ENCODE measurements at regions not wholly inside any gene's neighbourhood (a gene's known extent, or its start where the extent isn't known, plus 50 kb on each side); places are given as distances from the start of the nearest gene placed in this dataset.

DNA sequence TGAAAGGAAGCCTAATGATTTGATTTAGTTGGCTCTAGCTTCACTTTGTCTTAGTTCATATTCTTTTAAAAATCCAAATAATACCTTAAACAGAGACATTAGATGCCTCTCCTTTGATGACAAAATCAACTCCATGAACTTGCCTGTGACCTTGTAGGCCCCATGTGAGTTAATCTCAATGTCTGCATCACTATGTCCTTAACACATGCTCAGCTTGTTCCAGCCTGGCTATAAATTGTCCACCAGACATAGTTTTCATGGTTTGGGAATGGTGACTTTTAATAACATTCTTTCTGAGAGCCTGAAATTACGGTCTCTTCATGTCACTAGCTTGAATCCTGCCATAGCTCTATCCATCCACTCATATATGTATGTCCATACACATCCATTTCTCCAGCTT, 656.3 kb upstream of the IGFBP3 start:
- no peak overlapping the region for H3K9ac ChIP-seq (ENCODE audit: control insufficient read depth, insufficient read depth, low read length)
- ChIA-PET POLR2A (no interaction called here), RAD21 (ENCODE audit: unreplicated experiment) (interaction anchor here (1.2 kb wide), 1 partner anchor 69 kb away, joined by 4 read pairs; no protein-coding TSS in a partner anchor), SMC1A (ENCODE audit: uncharacterized antibody, unreplicated experiment) (interaction anchor here (0.6 to 1.4 kb wide), 3 partner anchors 9 to 16 kb away, joined by 3 to 4 read pairs (median 4); no protein-coding TSS in a partner anchor), CTCF (no interaction called here)
- no peak overlapping the region for H2AFZ ChIP-seq (ENCODE audit: control insufficient read depth, low read depth, low read length)
- H4K20me1 ChIP-seq (ENCODE audit: control insufficient read depth, insufficient read depth), result no peaks in the 10 kb centered on the region
- BruUV-seq (replicated peaks), result no TSS peak
- H3K9me3 ChIP-seq (replicated peaks; ENCODE audit: control insufficient read depth, insufficient read depth, low read length), result no peaks in the 10 kb centered on the region
- no peak for DNase-seq (ENCODE audit: low read depth, low spot score)
- no peak overlapping the region for H3K4me2 ChIP-seq (ENCODE audit: control insufficient read depth, insufficient read depth)
- no peaks in the 10 kb centered on the region for H3K36me3 ChIP-seq (ENCODE audit: control insufficient read depth in 2 of 2, insufficient read depth in 2 of 2, low read length in 1 of 2)
- no peak for FAIRE-seq
- intact Hi-C loops (cut with micrococcal nuclease; ENCODE audit: unreplicated experiment) (no loop called here), in situ Hi-C loops (cut with MboI) (no loop called here)
- 8% methylated on average over 1 of the region's 1 CpG for WGBS (ENCODE audit: insufficient coverage, insufficient replicate concordance, low lambda C conversion rate, missing lambda C conversion rate)
- no peaks in the 10 kb centered on the region for H3K27me3 ChIP-seq (replicated peaks in 1 of 2; ENCODE audit: control insufficient read depth in 2 of 2, insufficient read depth in 2 of 2, low read length in 1 of 2)
- ATAC-seq, result no peak
- no peak overlapping the region for H3K27ac ChIP-seq (ENCODE audit: control insufficient read depth, insufficient read depth)
- no peak overlapping the region for H3K4me3 ChIP-seq
- H3K79me2 ChIP-seq (ENCODE audit: control insufficient read depth, insufficient read depth, low read length), result no peaks in the 10 kb centered on the region
- H3K4me1 ChIP-seq (ENCODE audit: control insufficient read depth, insufficient read depth, low read length), result no peaks in the 10 kb centered on the region
- TF ChIP-seq CTCF (IDR thresholded peaks at IDR 0.05 in 2 of 3, conservative IDR thresholded peaks at IDR 0.05 in 1 of 3; ENCODE audit: control insufficient read depth in 2 of 3, extremely low read depth in 1 of 3, insufficient read depth in 1 of 3, low read depth in 3 of 3, low read length in 3 of 3) (no peak), ZBTB33 (IDR thresholded peaks at IDR 0.05) (no peak), CHD4 (IDR thresholded peaks at IDR 0.05) (no peak), NRF1 (conservative IDR thresholded peaks at IDR 0.05; ENCODE audit: low read depth, low read length) (no peak), IKZF2 (IDR thresholded peaks at IDR 0.05) (no peak), SUPT20H (IDR thresholded peaks at IDR 0.05; ENCODE audit: borderline replicate concordance, control insufficient read depth, low read depth, low read length) (no peak), IKZF1 (conservative IDR thresholded peaks at IDR 0.05) (no peak), MTA2 (IDR thresholded peaks at IDR 0.05; ENCODE audit: low read depth) (no peak), MYB (IDR thresholded peaks at IDR 0.05; ENCODE audit: borderline replicate concordance, low read depth, low read length) (no peak), FOXK2 (IDR thresholded peaks at IDR 0.05) (no peak)
- TF ChIP-seq, protein P1, sequence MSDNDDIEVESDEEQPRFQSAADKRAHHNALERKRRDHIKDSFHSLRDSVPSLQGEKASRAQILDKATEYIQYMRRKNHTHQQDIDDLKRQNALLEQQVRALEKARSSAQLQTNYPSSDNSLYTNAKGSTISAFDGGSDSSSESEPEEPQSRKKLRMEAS (IDR thresholded peaks at IDR 0.05; ENCODE audit: low read depth, low read length), result no peak
- TF ChIP-seq, protein P2, sequence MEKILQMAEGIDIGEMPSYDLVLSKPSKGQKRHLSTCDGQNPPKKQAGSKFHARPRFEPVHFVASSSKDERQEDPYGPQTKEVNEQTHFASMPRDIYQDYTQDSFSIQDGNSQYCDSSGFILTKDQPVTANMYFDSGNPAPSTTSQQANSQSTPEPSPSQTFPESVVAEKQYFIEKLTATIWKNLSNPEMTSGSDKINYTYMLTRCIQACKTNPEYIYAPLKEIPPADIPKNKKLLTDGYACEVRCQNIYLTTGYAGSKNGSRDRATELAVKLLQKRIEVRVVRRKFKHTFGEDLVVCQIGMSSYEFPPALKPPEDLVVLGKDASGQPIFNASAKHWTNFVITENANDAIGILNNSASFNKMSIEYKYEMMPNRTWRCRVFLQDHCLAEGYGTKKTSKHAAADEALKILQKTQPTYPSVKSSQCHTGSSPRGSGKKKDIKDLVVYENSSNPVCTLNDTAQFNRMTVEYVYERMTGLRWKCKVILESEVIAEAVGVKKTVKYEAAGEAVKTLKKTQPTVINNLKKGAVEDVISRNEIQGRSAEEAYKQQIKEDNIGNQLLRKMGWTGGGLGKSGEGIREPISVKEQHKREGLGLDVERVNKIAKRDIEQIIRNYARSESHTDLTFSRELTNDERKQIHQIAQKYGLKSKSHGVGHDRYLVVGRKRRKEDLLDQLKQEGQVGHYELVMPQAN (conservative IDR thresholded peaks at IDR 0.05), result no peak
- TF ChIP-seq, protein P3, sequence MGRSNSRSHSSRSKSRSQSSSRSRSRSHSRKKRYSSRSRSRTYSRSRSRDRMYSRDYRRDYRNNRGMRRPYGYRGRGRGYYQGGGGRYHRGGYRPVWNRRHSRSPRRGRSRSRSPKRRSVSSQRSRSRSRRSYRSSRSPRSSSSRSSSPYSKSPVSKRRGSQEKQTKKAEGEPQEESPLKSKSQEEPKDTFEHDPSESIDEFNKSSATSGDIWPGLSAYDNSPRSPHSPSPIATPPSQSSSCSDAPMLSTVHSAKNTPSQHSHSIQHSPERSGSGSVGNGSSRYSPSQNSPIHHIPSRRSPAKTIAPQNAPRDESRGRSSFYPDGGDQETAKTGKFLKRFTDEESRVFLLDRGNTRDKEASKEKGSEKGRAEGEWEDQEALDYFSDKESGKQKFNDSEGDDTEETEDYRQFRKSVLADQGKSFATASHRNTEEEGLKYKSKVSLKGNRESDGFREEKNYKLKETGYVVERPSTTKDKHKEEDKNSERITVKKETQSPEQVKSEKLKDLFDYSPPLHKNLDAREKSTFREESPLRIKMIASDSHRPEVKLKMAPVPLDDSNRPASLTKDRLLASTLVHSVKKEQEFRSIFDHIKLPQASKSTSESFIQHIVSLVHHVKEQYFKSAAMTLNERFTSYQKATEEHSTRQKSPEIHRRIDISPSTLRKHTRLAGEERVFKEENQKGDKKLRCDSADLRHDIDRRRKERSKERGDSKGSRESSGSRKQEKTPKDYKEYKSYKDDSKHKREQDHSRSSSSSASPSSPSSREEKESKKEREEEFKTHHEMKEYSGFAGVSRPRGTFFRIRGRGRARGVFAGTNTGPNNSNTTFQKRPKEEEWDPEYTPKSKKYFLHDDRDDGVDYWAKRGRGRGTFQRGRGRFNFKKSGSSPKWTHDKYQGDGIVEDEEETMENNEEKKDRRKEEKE (IDR thresholded peaks at IDR 0.05), result no peak
- TF ChIP-seq, protein P4, sequence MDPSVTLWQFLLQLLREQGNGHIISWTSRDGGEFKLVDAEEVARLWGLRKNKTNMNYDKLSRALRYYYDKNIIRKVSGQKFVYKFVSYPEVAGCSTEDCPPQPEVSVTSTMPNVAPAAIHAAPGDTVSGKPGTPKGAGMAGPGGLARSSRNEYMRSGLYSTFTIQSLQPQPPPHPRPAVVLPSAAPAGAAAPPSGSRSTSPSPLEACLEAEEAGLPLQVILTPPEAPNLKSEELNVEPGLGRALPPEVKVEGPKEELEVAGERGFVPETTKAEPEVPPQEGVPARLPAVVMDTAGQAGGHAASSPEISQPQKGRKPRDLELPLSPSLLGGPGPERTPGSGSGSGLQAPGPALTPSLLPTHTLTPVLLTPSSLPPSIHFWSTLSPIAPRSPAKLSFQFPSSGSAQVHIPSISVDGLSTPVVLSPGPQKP (IDR thresholded peaks at IDR 0.05; ENCODE audit: low read depth, low read length), result no peak
